AG09309 (cell line): ENCODE measurements at regions not wholly inside any gene's neighbourhood (a gene's known extent, or its start where the extent isn't known, plus 50 kb on each side); places are given as distances from the start of the nearest gene placed in this dataset.
A peak's percentile ranks its signal among the peaks of the same experiment; 100 is the strongest.

ENCODE experiments used
- DNase-seq: peaks from one replicate; pipeline ENCODE4 v3.0.0-alpha.2; 2010; ENCODE audit warnings: low read depth
- H3K4me3 ChIP-seq: 2 replicates; pipeline ENCODE4 v1.5.1; 2011; ENCODE audit warnings: mild to moderate bottlenecking, low read depth, low read length, moderate library complexity; ENCODE audit not compliant: control insufficient read depth
- CTCF ChIP-seq: IDR thresholded peaks from 2 replicates; pipeline ENCODE4 v1.5.1; 2011; ENCODE audit warnings: mild to moderate bottlenecking, low read depth, low read length, inconsistent platforms; ENCODE audit not compliant: insufficient read depth, control insufficient read depth; ENCODE audit errors: missing control alignments

- TF ChIP-seq CTCF, result no peak
- DNase-seq, result no peak
- no peak overlapping the region for H3K4me3 ChIP-seq
Observed at GRCh38 chr3:95899494-95899893, 914.9 kb upstream of the EPHA6 start.

- no peak overlapping the region for H3K4me3 ChIP-seq
- TF ChIP-seq CTCF, result no peak
- no peak for DNase-seq
Observed at GRCh38 chr3:95899911-95900310, 914.5 kb upstream of the EPHA6 start.

- TF ChIP-seq CTCF, result no peak
- DNase-seq, result no peak
Observed at GRCh38 chr3:95901948-95902347, 912.4 kb upstream of the EPHA6 start.

GRCh38 chr3:95905182-95905581 is 909.2 kb upstream of the EPHA6 start:
- no peak for DNase-seq
- H3K4me3 ChIP-seq, result no peak overlapping the region
- TF ChIP-seq CTCF, result no peak

More at GRCh38 chr3:95901948-95902347, 912.4 kb upstream of the EPHA6 start:
- no peak overlapping the region for H3K4me3 ChIP-seq

- H3K4me3 ChIP-seq, result no peak overlapping the region
- TF ChIP-seq CTCF, result no peak
- no peak for DNase-seq
Observed at GRCh38 chr3:95911767-95912166, 902.6 kb upstream of the EPHA6 start.

- TF ChIP-seq CTCF, result no peak
- no peak overlapping the region for H3K4me3 ChIP-seq
- peak; percentile 66 for DNase-seq
Observed at GRCh38 chr3:95923496-95924210, 890.7 kb upstream of the EPHA6 start.
